Fibroblast of lung (primary cell): ENCODE measurements at regions not wholly inside any gene's neighbourhood (a gene's known extent, or its start where the extent isn't known, plus 50 kb on each side); places are given as distances from the start of the nearest gene placed in this dataset.
A peak's percentile ranks its signal among the peaks of the same experiment; 100 is the strongest.

Source experiments
- DNase-seq, 2 donors: peaks; one replicate each; pipeline versions ENCODE4 v3.0.0 to v3.0.0-alpha.2; 2010; ENCODE audit warnings: low read depth in 2 of 2
- H2AFZ ChIP-seq: 2 replicates; pipeline ENCODE4 v1.5.1; 2012; ENCODE audit warnings: low read length, control low read depth, inconsistent platforms
- H3K27ac ChIP-seq: 2 replicates; pipeline ENCODE4 v1.5.1; 2011; ENCODE audit warnings: low read length, control low read depth; ENCODE audit not compliant: insufficient read depth
- H3K27me3 ChIP-seq: 2 replicates; pipeline ENCODE4 v1.5.1; 2011; ENCODE audit warnings: mild to moderate bottlenecking, low read length; ENCODE audit not compliant: control insufficient read depth, insufficient read depth
- H3K36me3 ChIP-seq: 2 replicates; pipeline ENCODE4 v1.5.1; 2011; ENCODE audit warnings: low read length; ENCODE audit not compliant: control insufficient read depth, insufficient read depth
- H3K4me1 ChIP-seq: 2 replicates; pipeline ENCODE4 v1.5.1; 2011; ENCODE audit warnings: low read length; ENCODE audit not compliant: control insufficient read depth, insufficient read depth; ENCODE audit errors: extremely low read depth
- H3K4me2 ChIP-seq: 2 replicates; pipeline ENCODE4 v1.5.1; 2011; ENCODE audit warnings: low read length, control low read depth; ENCODE audit not compliant: insufficient read depth; ENCODE audit errors: extremely low read depth
- H3K4me3 ChIP-seq, 4 experiments: fragments of 200-600 bp in 1 of 4; sonication (generic) in 1 of 4; replicated peaks in 1 of 4; 2 replicates each; pipeline ENCODE4 v1.5.1; 2011 to 2016; ENCODE audit warnings: low read length in 4 of 4, low read depth in 3 of 4, mild to moderate bottlenecking in 3 of 4, control low read depth in 2 of 4, inconsistent platforms in 1 of 4, mixed read lengths in 1 of 4; ENCODE audit not compliant: insufficient read depth in 1 of 4; ENCODE audit errors: control extremely low read depth in 1 of 4
- H3K79me2 ChIP-seq: 2 replicates; pipeline ENCODE4 v1.5.1; 2012; ENCODE audit warnings: mild to moderate bottlenecking, low read length, inconsistent platforms; ENCODE audit not compliant: control insufficient read depth, insufficient read depth
- H3K9ac ChIP-seq: 2 replicates; pipeline ENCODE4 v1.5.1; 2011; ENCODE audit warnings: mild to moderate bottlenecking, low read length, control low read depth; ENCODE audit not compliant: insufficient read depth
- H3K9me3 ChIP-seq: 2 replicates; pipeline ENCODE4 v1.5.1; 2012; ENCODE audit warnings: low read depth, low read length; ENCODE audit not compliant: control insufficient read depth, insufficient read depth
- H4K20me1 ChIP-seq: 2 replicates; pipeline ENCODE4 v1.5.1; 2011; ENCODE audit warnings: low read length; ENCODE audit not compliant: control insufficient read depth, insufficient read depth; ENCODE audit errors: extremely low read depth
- EZH2 ChIP-seq: IDR thresholded peaks from 2 replicates; pipeline ENCODE4 v1.5.1; 2012; ENCODE audit warnings: low read length, control low read depth, mild to moderate bottlenecking; ENCODE audit errors: missing control alignments
- TF ChIP-seq, protein P1 (sequence below), 2 donors: IDR thresholded peaks in 1 of 2; conservative IDR thresholded peaks in 1 of 2; 1 replicate in 1 of 2; 2 replicates in 1 of 2; pipeline ENCODE4 v1.5.1; 2011 to 2012; ENCODE audit warnings: low read length in 2 of 2, control low read depth in 1 of 2, inconsistent platforms in 1 of 2, low read depth in 1 of 2, mild to moderate bottlenecking in 1 of 2

DNA sequence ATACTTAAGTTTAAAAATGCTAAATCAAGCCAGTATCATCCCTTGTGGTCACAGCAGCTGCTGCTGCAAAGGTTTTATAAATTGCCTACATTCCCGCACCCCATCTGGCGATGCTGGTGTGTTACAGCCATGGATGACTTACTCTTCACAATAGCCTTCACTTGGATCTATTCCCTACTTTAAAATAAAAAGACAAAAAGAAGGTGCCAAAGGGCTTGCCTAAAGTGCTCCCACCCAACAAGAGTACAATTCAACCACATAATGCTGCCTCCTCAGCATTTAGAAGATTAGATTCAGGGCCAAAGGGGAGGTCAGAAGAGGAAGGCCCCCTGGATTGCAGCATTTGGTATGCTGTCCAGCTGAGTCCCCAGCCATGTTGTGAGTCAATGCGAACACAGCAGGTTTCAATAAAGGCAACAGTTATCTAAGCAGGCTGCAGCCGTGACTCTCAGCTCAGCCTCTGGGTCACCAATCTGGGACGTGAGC is 176.1 kb downstream of the DAD1 start:
- H3K27me3 ChIP-seq, result peaks cover 2% of the 10 kb centered on the region
- TF ChIP-seq, protein P1, sequence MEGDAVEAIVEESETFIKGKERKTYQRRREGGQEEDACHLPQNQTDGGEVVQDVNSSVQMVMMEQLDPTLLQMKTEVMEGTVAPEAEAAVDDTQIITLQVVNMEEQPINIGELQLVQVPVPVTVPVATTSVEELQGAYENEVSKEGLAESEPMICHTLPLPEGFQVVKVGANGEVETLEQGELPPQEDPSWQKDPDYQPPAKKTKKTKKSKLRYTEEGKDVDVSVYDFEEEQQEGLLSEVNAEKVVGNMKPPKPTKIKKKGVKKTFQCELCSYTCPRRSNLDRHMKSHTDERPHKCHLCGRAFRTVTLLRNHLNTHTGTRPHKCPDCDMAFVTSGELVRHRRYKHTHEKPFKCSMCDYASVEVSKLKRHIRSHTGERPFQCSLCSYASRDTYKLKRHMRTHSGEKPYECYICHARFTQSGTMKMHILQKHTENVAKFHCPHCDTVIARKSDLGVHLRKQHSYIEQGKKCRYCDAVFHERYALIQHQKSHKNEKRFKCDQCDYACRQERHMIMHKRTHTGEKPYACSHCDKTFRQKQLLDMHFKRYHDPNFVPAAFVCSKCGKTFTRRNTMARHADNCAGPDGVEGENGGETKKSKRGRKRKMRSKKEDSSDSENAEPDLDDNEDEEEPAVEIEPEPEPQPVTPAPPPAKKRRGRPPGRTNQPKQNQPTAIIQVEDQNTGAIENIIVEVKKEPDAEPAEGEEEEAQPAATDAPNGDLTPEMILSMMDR (conservative IDR thresholded peaks at IDR 0.05 in 1 of 2, IDR thresholded peaks at IDR 0.05 in 1 of 2; ENCODE audit: low read depth in 1 of 2, low read length in 2 of 2), result no peak
- no peak for TF ChIP-seq EZH2
- H3K36me3 ChIP-seq, result no peaks in the 10 kb centered on the region
- no peaks in the 10 kb centered on the region for H3K9me3 ChIP-seq
- H3K4me1 ChIP-seq, result no peaks in the 10 kb centered on the region
- H3K4me2 ChIP-seq, result no peak overlapping the region
- no peak overlapping the region for H2AFZ ChIP-seq
- H4K20me1 ChIP-seq, result no peaks in the 10 kb centered on the region
- H3K9ac ChIP-seq, result no peak overlapping the region
- no peaks in the 10 kb centered on the region for H3K79me2 ChIP-seq
- DNase-seq, result peak in 1 of 2 donors; percentile 91
- no peak overlapping the region for H3K4me3 ChIP-seq
- no peak overlapping the region for H3K27ac ChIP-seq

DNA sequence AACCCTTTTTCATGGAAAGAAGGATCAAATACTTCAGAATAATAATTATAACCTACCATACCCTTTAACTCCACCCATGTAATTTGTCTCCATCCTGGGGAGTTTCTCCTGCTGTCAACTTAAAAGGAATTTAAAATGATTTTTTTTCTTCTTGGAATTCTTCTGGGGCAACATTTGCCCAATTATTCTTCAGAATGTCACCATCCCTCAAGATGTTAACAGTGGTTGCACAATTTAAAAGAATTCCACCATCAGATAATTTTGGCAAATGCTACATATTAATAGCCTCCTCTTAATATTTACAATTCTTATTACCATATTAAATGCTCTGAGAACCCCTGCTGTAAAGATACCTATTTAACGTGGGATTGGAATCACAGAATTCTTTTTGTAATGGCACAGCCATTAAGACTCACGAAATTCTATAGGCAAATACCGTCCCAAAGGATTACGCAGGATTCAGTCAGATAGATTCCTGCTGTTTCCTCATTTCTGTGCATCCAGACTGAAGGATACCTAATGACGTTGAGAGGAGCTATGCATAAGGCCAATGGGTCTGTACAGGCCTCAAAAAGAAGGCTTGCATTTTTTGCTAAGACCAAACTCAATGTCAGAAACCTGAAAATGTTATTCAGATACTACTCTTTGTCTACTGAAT is 177.5 kb downstream of the DAD1 start:
- no peak overlapping the region for H3K4me3 ChIP-seq
- no peak overlapping the region for H3K9ac ChIP-seq
- H2AFZ ChIP-seq, result no peak overlapping the region
- no peaks in the 10 kb centered on the region for H4K20me1 ChIP-seq
- no peak for DNase-seq
- H3K79me2 ChIP-seq, result no peaks in the 10 kb centered on the region
- no peak overlapping the region for H3K27ac ChIP-seq
- H3K4me1 ChIP-seq, result no peaks in the 10 kb centered on the region
- H3K9me3 ChIP-seq, result no peaks in the 10 kb centered on the region
- no peak overlapping the region for H3K4me2 ChIP-seq
- peaks cover 2% of the 10 kb centered on the region for H3K27me3 ChIP-seq
- TF ChIP-seq EZH2, result no peak
- TF ChIP-seq, protein P1 (conservative IDR thresholded peaks at IDR 0.05 in 1 of 2, IDR thresholded peaks at IDR 0.05 in 1 of 2; ENCODE audit: low read depth in 1 of 2, low read length in 2 of 2), result no peak
- H3K36me3 ChIP-seq, result no peaks in the 10 kb centered on the region

DNA sequence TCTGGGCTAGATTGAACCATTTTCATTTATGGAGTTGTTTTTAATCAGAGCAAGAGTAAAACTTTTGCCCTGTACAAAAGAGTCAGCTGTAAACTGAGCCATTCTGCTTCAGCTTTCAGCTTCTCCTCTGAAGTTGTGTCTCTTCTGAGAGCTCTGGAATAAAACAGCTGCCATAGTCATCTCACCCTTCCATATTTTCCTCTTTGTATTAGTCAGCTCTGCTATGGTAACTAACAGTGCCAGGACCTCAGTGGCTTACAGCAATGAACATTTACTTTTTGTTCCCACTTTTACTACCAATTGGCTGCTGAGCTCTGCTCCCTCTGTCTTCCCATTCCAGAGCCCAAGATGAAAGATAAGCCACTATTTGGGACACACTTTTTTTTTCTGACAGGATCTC is 178.5 kb downstream of the DAD1 start:
- Histone ChIP-seq H4K20me1 (no peaks in the 10 kb centered on the region), H3K4me3 (no peak overlapping the region), H3K27me3 (peaks cover 2% of the 10 kb centered on the region), H3K79me2 (no peaks in the 10 kb centered on the region), H3K4me1 (no peaks in the 10 kb centered on the region), H2AFZ (no peak overlapping the region), H3K4me2 (no peak overlapping the region), H3K9me3 (no peaks in the 10 kb centered on the region), H3K9ac (no peak overlapping the region), H3K36me3 (no peaks in the 10 kb centered on the region), H3K27ac (no peak overlapping the region)
- no peak for TF ChIP-seq EZH2
- TF ChIP-seq, protein P1 (conservative IDR thresholded peaks at IDR 0.05 in 1 of 2, IDR thresholded peaks at IDR 0.05 in 1 of 2; ENCODE audit: low read depth in 1 of 2, low read length in 2 of 2), result no peak
- peak in 1 of 2 donors; percentile 29 for DNase-seq
